Karpas-422 (cell line): ENCODE measurements at regions not wholly inside any gene's neighbourhood (a gene's known extent, or its start where the extent isn't known, plus 50 kb on each side); places are given as distances from the start of the nearest gene placed in this dataset.

Source experiments
- DNase-seq: peaks from one replicate; pipeline ENCODE4 v3.0.0-alpha.2; 2015
- H2AFZ ChIP-seq: fragments of 200-600 bp; sonication (generic); 2 replicates; pipeline ENCODE4 v1.6.1; 2014; ENCODE audit warnings: antibody characterized with exemption, low read length, mixed read lengths
- H3K27ac ChIP-seq: fragments of 200-600 bp; sonication (generic); 2 replicates; pipeline ENCODE4 v1.5.1; 2014; ENCODE audit warnings: mild to moderate bottlenecking, low read length, moderate library complexity
- H3K27me3 ChIP-seq: fragments of 200-600 bp; sonication (generic); 2 replicates; pipeline ENCODE4 v1.6.1; 2014; ENCODE audit warnings: low read length, mixed read lengths
- H3K36me3 ChIP-seq: fragments of 200-600 bp; sonication (generic); 2 replicates; pipeline ENCODE4 v1.6.1; 2014; ENCODE audit warnings: low read length, mixed read lengths; ENCODE audit not compliant: insufficient read depth
- H3K4me1 ChIP-seq: fragments of 200-600 bp; sonication (generic); 2 replicates; pipeline ENCODE4 v1.6.1; 2014; ENCODE audit warnings: mild to moderate bottlenecking, low read length, mixed read lengths
- H3K4me2 ChIP-seq: fragments of 200-600 bp; sonication (generic); 2 replicates; pipeline ENCODE4 v1.6.1; 2014; ENCODE audit warnings: low read length, low read depth, mild to moderate bottlenecking; ENCODE audit not compliant: poor library complexity, severe bottlenecking
- H3K4me3 ChIP-seq: fragments of 200-600 bp; sonication (generic); 2 replicates; pipeline ENCODE4 v1.5.1; 2014; ENCODE audit warnings: mild to moderate bottlenecking, antibody characterized with exemption, low read length, mixed read lengths
- H3K79me2 ChIP-seq: fragments of 200-600 bp; sonication (generic); 2 replicates; pipeline ENCODE4 v1.6.1; 2014; ENCODE audit warnings: mild to moderate bottlenecking, low read length, mixed read lengths
- H3K9ac ChIP-seq: fragments of 200-600 bp; sonication (generic); 2 replicates; pipeline ENCODE4 v1.6.0; 2014; ENCODE audit warnings: low read length
- H3K9me2 ChIP-seq: fragments of 200-600 bp; sonication (generic), shearing (Covaris generic); replicated peaks from 2 replicates; pipeline ENCODE4 v1.6.0; 2014; ENCODE audit warnings: mild to moderate bottlenecking, low read length, moderate library complexity; ENCODE audit not compliant: insufficient read depth
- H3K9me3 ChIP-seq: fragments of 300-700, 200-600 bp; sonication (generic); 2 replicates; pipeline ENCODE4 v1.6.1; 2014; ENCODE audit warnings: low read length, mixed read lengths
- H4K20me1 ChIP-seq: fragments of 200-600 bp; sonication (generic); 2 replicates; pipeline ENCODE4 v1.6.1; 2014; ENCODE audit warnings: mild to moderate bottlenecking, antibody characterized with exemption, low read length, low read depth; ENCODE audit not compliant: insufficient read depth

GRCh38 chr12:13897811-13898210 lies 83.6 kb downstream of the GRIN2B start:
- no peak for DNase-seq
- H3K4me1 ChIP-seq, result no peaks in the 10 kb centered on the region
- no peaks in the 10 kb centered on the region for H3K36me3 ChIP-seq
- no peaks in the 10 kb centered on the region for H3K9me3 ChIP-seq
- no peak overlapping the region for H3K4me3 ChIP-seq
- no peaks in the 10 kb centered on the region for H3K9me2 ChIP-seq
- no peak overlapping the region for H3K4me2 ChIP-seq
- no peaks in the 10 kb centered on the region for H3K79me2 ChIP-seq
- no peak overlapping the region for H2AFZ ChIP-seq
- H3K9ac ChIP-seq, result no peak overlapping the region
- no peaks in the 10 kb centered on the region for H3K27me3 ChIP-seq
- H4K20me1 ChIP-seq, result no peaks in the 10 kb centered on the region
- H3K27ac ChIP-seq, result no peak overlapping the region

- DNase-seq, result no peak
- Histone ChIP-seq H3K79me2 (no peaks in the 10 kb centered on the region), H3K9me3 (no peaks in the 10 kb centered on the region), H3K9ac (no peak overlapping the region), H3K4me3 (no peak overlapping the region), H2AFZ (no peak overlapping the region), H3K27me3 (no peaks in the 10 kb centered on the region), H4K20me1 (no peaks in the 10 kb centered on the region), H3K36me3 (no peaks in the 10 kb centered on the region), H3K27ac (no peak overlapping the region), H3K4me2 (no peak overlapping the region), H3K9me2 (no peaks in the 10 kb centered on the region), H3K4me1 (no peaks in the 10 kb centered on the region)
These were observed 85.3 kb downstream of the GRIN2B start for GRCh38 chr12:13896063-13896626.

GRCh38 chr12:13891902-13892301 lies 89.5 kb downstream of the GRIN2B start:
- H3K27me3 ChIP-seq, result no peaks in the 10 kb centered on the region
- H3K9ac ChIP-seq, result no peak overlapping the region
- H3K79me2 ChIP-seq, result no peaks in the 10 kb centered on the region
- DNase-seq, result no peak
- no peak overlapping the region for H3K4me2 ChIP-seq
- no peak overlapping the region for H2AFZ ChIP-seq
- no peaks in the 10 kb centered on the region for H3K36me3 ChIP-seq
- no peaks in the 10 kb centered on the region for H3K9me3 ChIP-seq
- H3K4me3 ChIP-seq, result no peak overlapping the region
- H3K4me1 ChIP-seq, result no peaks in the 10 kb centered on the region
- H3K27ac ChIP-seq, result no peak overlapping the region
- H3K9me2 ChIP-seq, result no peaks in the 10 kb centered on the region
- no peaks in the 10 kb centered on the region for H4K20me1 ChIP-seq

- H3K4me3 ChIP-seq, result no peak overlapping the region
- H3K27me3 ChIP-seq, result no peaks in the 10 kb centered on the region
- no peak overlapping the region for H3K27ac ChIP-seq
- no peaks in the 10 kb centered on the region for H3K36me3 ChIP-seq
- H3K4me2 ChIP-seq, result no peak overlapping the region
- H3K9me3 ChIP-seq, result no peaks in the 10 kb centered on the region
- no peak for DNase-seq
- H3K9ac ChIP-seq, result no peak overlapping the region
- H3K4me1 ChIP-seq, result no peaks in the 10 kb centered on the region
- no peaks in the 10 kb centered on the region for H4K20me1 ChIP-seq
- H2AFZ ChIP-seq, result no peak overlapping the region
- no peaks in the 10 kb centered on the region for H3K9me2 ChIP-seq
- no peaks in the 10 kb centered on the region for H3K79me2 ChIP-seq
These were observed 90.5 kb downstream of the GRIN2B start for GRCh38 chr12:13890943-13891342.

GRCh38 chr12:13887779-13888388 lies 93.5 kb downstream of the GRIN2B start:
- Histone ChIP-seq H3K4me3 (no peak overlapping the region), H3K9ac (no peak overlapping the region), H3K27ac (no peak overlapping the region), H3K9me3 (no peaks in the 10 kb centered on the region), H3K4me1 (no peaks in the 10 kb centered on the region), H3K79me2 (no peaks in the 10 kb centered on the region), H3K36me3 (no peaks in the 10 kb centered on the region), H3K9me2 (no peaks in the 10 kb centered on the region), H3K4me2 (no peak overlapping the region), H3K27me3 (no peaks in the 10 kb centered on the region), H2AFZ (no peak overlapping the region), H4K20me1 (no peaks in the 10 kb centered on the region)
- DNase-seq, result no peak

GRCh38 chr12:13882176-13882575 lies 99.2 kb downstream of the GRIN2B start:
- Histone ChIP-seq H3K4me3 (no peak overlapping the region), H3K9ac (no peak overlapping the region), H3K79me2 (no peaks in the 10 kb centered on the region), H3K27me3 (no peaks in the 10 kb centered on the region), H3K4me1 (no peaks in the 10 kb centered on the region), H3K27ac (no peak overlapping the region), H2AFZ (no peak overlapping the region), H3K36me3 (no peaks in the 10 kb centered on the region), H3K4me2 (no peak overlapping the region), H3K9me3 (no peaks in the 10 kb centered on the region), H3K9me2 (no peaks in the 10 kb centered on the region), H4K20me1 (no peaks in the 10 kb centered on the region)
- no peak for DNase-seq

GRCh38 chr12:13880613-13881012 lies 100.8 kb downstream of the GRIN2B start:
- no peaks in the 10 kb centered on the region for H3K4me1 ChIP-seq
- no peak overlapping the region for H3K4me3 ChIP-seq
- no peak overlapping the region for H3K9ac ChIP-seq
- no peak overlapping the region for H3K27ac ChIP-seq
- H3K36me3 ChIP-seq, result no peaks in the 10 kb centered on the region
- no peaks in the 10 kb centered on the region for H3K79me2 ChIP-seq
- H3K9me2 ChIP-seq, result no peaks in the 10 kb centered on the region
- H3K9me3 ChIP-seq, result no peaks in the 10 kb centered on the region
- no peak overlapping the region for H3K4me2 ChIP-seq
- H4K20me1 ChIP-seq, result no peaks in the 10 kb centered on the region
- H3K27me3 ChIP-seq, result no peaks in the 10 kb centered on the region
- no peak for DNase-seq
- no peak overlapping the region for H2AFZ ChIP-seq

GRCh38 chr12:13875744-13876143 lies 105.7 kb downstream of the GRIN2B start:
- Histone ChIP-seq H3K4me3 (no peak overlapping the region), H3K27me3 (no peaks in the 10 kb centered on the region), H3K9me3 (no peaks in the 10 kb centered on the region), H3K9ac (no peak overlapping the region), H3K79me2 (no peaks in the 10 kb centered on the region), H3K9me2 (no peaks in the 10 kb centered on the region), H3K4me1 (no peaks in the 10 kb centered on the region), H3K36me3 (no peaks in the 10 kb centered on the region), H2AFZ (no peak overlapping the region), H3K4me2 (no peak overlapping the region), H4K20me1 (no peaks in the 10 kb centered on the region), H3K27ac (no peak overlapping the region)
- no peak for DNase-seq
